PC-3 (cell line): ENCODE measurements at regions not wholly inside any gene's neighbourhood (a gene's known extent, or its start where the extent isn't known, plus 50 kb on each side); places are given as distances from the start of the nearest gene placed in this dataset.

Experiments
- ATAC-seq: fragments of 200-7000 bp; cut with Tn5 transposase; 2 replicates; pipeline ENCODE4 v1.9.1; 2020; ENCODE audit warnings: mild to moderate bottlenecking, moderate library complexity
- BruUV-seq: library from RNA; stranded (reverse); fragments of 400-500 nt; replicated peaks from 2 replicates; lab custom pipeline; 2021; lab: Mats Ljungman, UMichigan
- CTCF ChIA-PET: fragments of 300-600 bp; sonication (Branson Sonifier 250); formaldehyde crosslinking; loops from one replicate; lab custom pipeline; 2022; ENCODE audit warnings: antibody characterized with exemption; lab: Charles Lee
- POLR2A ChIA-PET: fragments of 300-600 bp; sonication (Branson Sonifier 250); formaldehyde crosslinking; loops from one replicate; lab custom pipeline; 2022; ENCODE audit warnings: antibody characterized with exemption; ENCODE audit not compliant: unreplicated experiment; lab: Charles Lee
- DNase-seq: peaks from one replicate; pipeline ENCODE4 v3.0.0-alpha.2; 2015
- H2AFZ ChIP-seq: fragments of 300-600 bp; sonication (generic); 2 replicates; pipeline ENCODE4 v1.6.0; 2016; ENCODE audit warnings: antibody characterized with exemption, low read length
- H3F3A ChIP-seq: fragments of 300-600 bp; sonication (generic); one replicate; pipeline ENCODE4 v1.6.0; 2017; ENCODE audit warnings: antibody characterized with exemption, low read length, control low read depth, mild to moderate bottlenecking; ENCODE audit not compliant: unreplicated experiment
- H3K27ac ChIP-seq: fragments of 300-600 bp; sonication (generic); 2 replicates; pipeline ENCODE4 v1.5.1; 2016; ENCODE audit warnings: mild to moderate bottlenecking, low read length
- H3K27me3 ChIP-seq: fragments of 300-600 bp; sonication (generic); 2 replicates; pipeline ENCODE4 v1.6.1; 2016; ENCODE audit warnings: low read length, mixed read lengths
- H3K36me3 ChIP-seq: fragments of 300-600 bp; sonication (generic); 2 replicates; pipeline ENCODE4 v1.6.1; 2016; ENCODE audit warnings: low read depth, mixed run types, low read length, mixed read lengths
- H3K4me1 ChIP-seq: fragments of 300-600 bp; sonication (generic); 2 replicates; pipeline ENCODE4 v1.5.1; 2016; ENCODE audit warnings: low read length; ENCODE audit not compliant: insufficient read depth
- H3K4me2 ChIP-seq: fragments of 300-600 bp; sonication (generic); 2 replicates; pipeline ENCODE4 v1.6.0; 2016; ENCODE audit warnings: low read length
- H3K4me3 ChIP-seq: fragments of 300-600 bp; sonication (generic); 2 replicates; pipeline ENCODE4 v1.5.1; 2016; ENCODE audit warnings: mild to moderate bottlenecking, low read length, mixed read lengths
- H3K79me2 ChIP-seq: fragments of 300-600 bp; sonication (generic); 2 replicates; pipeline ENCODE4 v1.6.1; 2017; ENCODE audit warnings: low read length, mixed read lengths
- H3K9ac ChIP-seq: fragments of 300-600 bp; sonication (generic); 2 replicates; pipeline ENCODE4 v1.6.0; 2016; ENCODE audit warnings: mild to moderate bottlenecking, low read length
- H3K9me2 ChIP-seq: fragments of 300-600 bp; sonication (generic); replicated peaks from 2 replicates; pipeline ENCODE4 v1.6.1; 2016; ENCODE audit warnings: mixed run types, low read length, mixed read lengths
- H3K9me3 ChIP-seq: fragments of 300-600 bp; sonication (generic); 2 replicates; pipeline ENCODE4 v1.6.1; 2016; ENCODE audit warnings: low read length, mixed read lengths
- H4K20me1 ChIP-seq: fragments of 300-600 bp; sonication (generic); 2 replicates; pipeline ENCODE4 v1.6.1; 2016; ENCODE audit warnings: low read length, mixed read lengths
- CTCF ChIP-seq: fragments of 300-600 bp; sonication (generic); conservative IDR thresholded peaks from 2 replicates; pipeline ENCODE4 v1.5.1; 2017; ENCODE audit warnings: antibody characterized with exemption, low read depth, mild to moderate bottlenecking, low read length
- EZH2 ChIP-seq: fragments of 300-600 bp; sonication (generic); IDR thresholded peaks from one replicate; pipeline ENCODE4 v1.6.1; 2017; ENCODE audit warnings: antibody characterized with exemption, mild to moderate bottlenecking, low read length; ENCODE audit not compliant: unreplicated experiment
- EZH2phosphoT487 ChIP-seq: fragments of 300-600 bp; sonication (generic); IDR thresholded peaks from 2 replicates; pipeline ENCODE4 v1.6.1; 2018; ENCODE audit warnings: mild to moderate bottlenecking, antibody characterized with exemption, low read length, borderline replicate concordance
- intact Hi-C: fragments of 100-400 bp; cut with micrococcal nuclease; formaldehyde crosslinking; loops from 2 replicates; pipeline ENCODE4 v1.9.0; 2023

GRCh38 chr10:64103750-64104470 is 582.7 kb downstream of the REEP3 start:
- CTCF ChIA-PET: no interaction called here
- Histone ChIP-seq H3K4me3 (no peak overlapping the region), H4K20me1 (no peaks in the 10 kb centered on the region), H3K27me3 (no peaks in the 10 kb centered on the region), H3K9me3 (no peaks in the 10 kb centered on the region), H3K9ac (no peak overlapping the region), H3K36me3 (no peaks in the 10 kb centered on the region), H3K9me2 (no peaks in the 10 kb centered on the region), H3K4me1 (no peaks in the 10 kb centered on the region), H3K79me2 (no peaks in the 10 kb centered on the region), H3K27ac (no peak overlapping the region), H2AFZ (no peak overlapping the region), H3K4me2 (no peak overlapping the region), H3F3A (no peaks in the 10 kb centered on the region)
- TF ChIP-seq EZH2phosphoT487: no peak
- TF ChIP-seq CTCF: no peak
- no peak for TF ChIP-seq EZH2
- POLR2A ChIA-PET: no interaction called here
- no TSS peak for BruUV-seq
- intact Hi-C loops: no loop called here
- DNase-seq: peak; percentile 56
- peak; percentile 45; the same call in 1 of the 2 replicates for ATAC-seq

- Histone ChIP-seq H3K9me3 (no peaks in the 10 kb centered on the region), H3F3A (no peaks in the 10 kb centered on the region), H3K4me1 (peaks cover 20% of the 10 kb centered on the region), H2AFZ (no peak overlapping the region), H3K36me3 (no peaks in the 10 kb centered on the region), H3K27ac (no peak overlapping the region), H3K4me3 (no peak overlapping the region), H4K20me1 (no peaks in the 10 kb centered on the region), H3K4me2 (no peak overlapping the region), H3K9me2 (no peaks in the 10 kb centered on the region), H3K27me3 (no peaks in the 10 kb centered on the region), H3K9ac (no peak overlapping the region), H3K79me2 (no peaks in the 10 kb centered on the region)
- ChIA-PET CTCF (interaction anchor here (0.6 kb wide), 1 partner anchor 771 kb away, joined by 3 read pairs; no protein-coding TSS in a partner anchor), POLR2A (interaction anchor here (0.6 kb wide), 1 partner anchor 895 kb away, joined by 4 read pairs; no protein-coding TSS in a partner anchor)
- peak; percentile 87 for ATAC-seq
- TF ChIP-seq EZH2 (no peak), EZH2phosphoT487 (no peak), CTCF (no peak)
- DNase-seq: peak; percentile 53
- intact Hi-C loops: loop anchor here (10.0 kb wide), 1 partner anchor 395 kb away; no protein-coding TSS in a partner anchor
- no TSS peak for BruUV-seq
Observed at GRCh38 chr10:64109926-64110495, 588.8 kb downstream of the REEP3 start.
